ENCODE measurements at regions not wholly inside any gene's neighbourhood (a gene's known extent, or its start where the extent isn't known, plus 50 kb on each side); places are given as distances from the start of the nearest gene placed in this dataset.

DNA sequence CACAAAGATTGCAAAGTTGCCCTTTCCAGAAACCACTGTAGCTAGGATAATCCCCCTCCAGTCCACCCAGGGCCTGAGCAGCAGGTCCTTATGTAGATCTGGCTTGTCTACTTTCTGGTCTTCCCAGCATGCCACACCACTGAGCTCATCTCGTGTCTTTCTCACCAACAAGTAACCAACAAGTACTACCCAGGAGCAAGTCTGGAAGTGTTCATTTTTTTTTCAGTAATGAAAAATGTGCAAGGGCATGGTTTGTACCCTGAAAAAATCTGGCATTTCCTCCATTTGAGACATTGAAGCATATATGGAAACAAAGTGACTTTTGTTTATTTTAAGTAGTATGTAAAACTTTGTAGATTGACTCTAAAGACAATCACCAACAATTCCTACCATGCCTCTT is 120.8 kb downstream of the INHBA start:
- TF ChIP-seq POLR2A (IDR thresholded peaks at IDR 0.05; ENCODE audit: low read depth) = no peak
- TF ChIP-seq EP300 (IDR thresholded peaks at IDR 0.05) = no peak
